ENCODE measurements at regions not wholly inside any gene's neighbourhood (a gene's known extent, or its start where the extent isn't known, plus 50 kb on each side); places are given as distances from the start of the nearest gene placed in this dataset.

- no peak for DNase-seq
These were observed 69.3 kb upstream of the BLCAP start for GRCh38 chr20:37596890-37597536.

GRCh38 chr20:37596168-37596567 lies 68.5 kb upstream of the BLCAP start:
- no peak for DNase-seq

GRCh38 chr20:37593710-37594109 lies 66.0 kb upstream of the BLCAP start:
- no peak for DNase-seq

- no peak for DNase-seq
These were observed 63.3 kb upstream of the BLCAP start for GRCh38 chr20:37590938-37591490.

- no peak for DNase-seq
These were observed 58.4 kb upstream of the BLCAP start for GRCh38 chr20:37586078-37586477.

- DNase-seq = no peak
These were observed 56.6 kb upstream of the BLCAP start for GRCh38 chr20:37584238-37584807.

GRCh38 chr20:37581246-37581645 lies 53.6 kb upstream of the BLCAP start:
- DNase-seq = no peak

- no peak for DNase-seq
These were observed 52.4 kb upstream of the BLCAP start for GRCh38 chr20:37580069-37580468.

- DNase-seq = no peak
These were observed 51.4 kb upstream of the BLCAP start for GRCh38 chr20:37579106-37579505.

- no peak for DNase-seq
These were observed 50.3 kb upstream of the BLCAP start for GRCh38 chr20:37577981-37578380.
